H1 (cell line): ENCODE measurements at regions not wholly inside any gene's neighbourhood (a gene's known extent, or its start where the extent isn't known, plus 50 kb on each side); places are given as distances from the start of the nearest gene placed in this dataset.

Experiments used
- CBX5 ChIP-seq: fragments of 300-800, 300-1000 bp; sonication (generic); IDR thresholded peaks from 2 replicates; pipeline ENCODE4 v1.7.1; 2016; ENCODE audit warnings: antibody characterized with exemption, low read length, low read depth
- CEBPB ChIP-seq: IDR thresholded peaks from 2 replicates; pipeline ENCODE4 v1.6.1; 2012; ENCODE audit warnings: low read depth, low read length
- RNF2 ChIP-seq: fragments of 200-900, 300-1000 bp; sonication (generic); IDR thresholded peaks from 2 replicates; pipeline ENCODE4 v1.7.1; 2016; ENCODE audit warnings: borderline replicate concordance, low read depth, mild to moderate bottlenecking, antibody characterized with exemption, low read length; ENCODE audit not compliant: poor library complexity, severe bottlenecking; ENCODE audit errors: missing control alignments
- SAP30 ChIP-seq: fragments of 300-600 bp; sonication (generic); IDR thresholded peaks from 2 replicates; pipeline ENCODE4 v1.7.1; 2012; ENCODE audit warnings: low read length, moderate library complexity, mild to moderate bottlenecking, inconsistent platforms; ENCODE audit not compliant: insufficient read depth, insufficient replicate concordance
- SUZ12 ChIP-seq: fragments of 200-600 bp; sonication (generic); IDR thresholded peaks from 2 replicates; pipeline ENCODE4 v1.6.1; 2012; ENCODE audit warnings: mild to moderate bottlenecking, inconsistent platforms, low read length, moderate library complexity, mixed read lengths
- TBP ChIP-seq: IDR thresholded peaks from 2 replicates; pipeline ENCODE4 v1.6.1; 2011; ENCODE audit warnings: low read depth, low read length, improper control_type of control experiment

GRCh38 chr2:200042102-200042735 lies 86.8 kb downstream of the MAIP1 start (continued):
- TF ChIP-seq RNF2 (no peak), SUZ12 (no peak), CEBPB (no peak), TBP (no peak), SAP30 (no peak), CBX5 (no peak)
